ENCODE measurements at regions not wholly inside any gene's neighbourhood (a gene's known extent, or its start where the extent isn't known, plus 50 kb on each side); places are given as distances from the start of the nearest gene placed in this dataset.

GRCh38 chr7:3200504-3200903, 100.5 kb upstream of the SDK1 start:
- H3K4me1 Mint-ChIP-seq (ENCODE audit: low read depth) = no peaks in the 10 kb centered on the region
- ChIA-PET CTCF (interaction anchor here (0.6 to 2.1 kb wide), 5 partner anchors 135 to 1411 kb away, joined by 3 to 6 read pairs (median 3); no protein-coding TSS in a partner anchor), POLR2A (interaction anchor here (0.6 kb wide), 1 partner anchor 158 kb away, joined by 3 read pairs; no protein-coding TSS in a partner anchor)
- no peaks in the 10 kb centered on the region for H3K9me3 Mint-ChIP-seq (ENCODE audit: insufficient read depth)
- no peaks in the 10 kb centered on the region for H3K36me3 Mint-ChIP-seq (ENCODE audit: low read depth)
- no peak for ATAC-seq
- no peak overlapping the region for H3K4me3 Mint-ChIP-seq
- peaks cover 7% of the 10 kb centered on the region for H3K27me3 Mint-ChIP-seq (ENCODE audit: low read depth)
- peak; percentile 58 for DNase-seq
- H3K27ac Mint-ChIP-seq = no peak overlapping the region

- Mint-ChIP-seq H3K27me3 (ENCODE audit: low read depth) (peaks cover 7% of the 10 kb centered on the region), H3K4me1 (ENCODE audit: low read depth) (no peaks in the 10 kb centered on the region), H3K4me3 (no peak overlapping the region), H3K27ac (no peak overlapping the region), H3K36me3 (ENCODE audit: low read depth) (no peaks in the 10 kb centered on the region), H3K9me3 (ENCODE audit: insufficient read depth) (no peaks in the 10 kb centered on the region)
- ChIA-PET CTCF (interaction anchor here (0.7 to 2.1 kb wide), 3 partner anchors 136 to 337 kb away, joined by 4 to 6 read pairs (median 5); no protein-coding TSS in a partner anchor), POLR2A (no interaction called here)
- DNase-seq (no peak), ATAC-seq (no peak)
Measured at GRCh38 chr7:3201306-3201705, 99.7 kb upstream of the SDK1 start.

GRCh38 chr7:3201937-3202710, 98.9 kb upstream of the SDK1 start:
- CTCF ChIA-PET = no interaction called here
- Mint-ChIP-seq H3K9me3 (ENCODE audit: insufficient read depth) (no peaks in the 10 kb centered on the region), H3K27me3 (ENCODE audit: low read depth) (peaks cover 7% of the 10 kb centered on the region), H3K4me3 (no peak overlapping the region), H3K36me3 (ENCODE audit: low read depth) (no peaks in the 10 kb centered on the region), H3K4me1 (ENCODE audit: low read depth) (no peaks in the 10 kb centered on the region), H3K27ac (no peak overlapping the region)
- POLR2A ChIA-PET = no interaction called here
- DNase-seq = no peak
- ATAC-seq = no peak

DNA sequence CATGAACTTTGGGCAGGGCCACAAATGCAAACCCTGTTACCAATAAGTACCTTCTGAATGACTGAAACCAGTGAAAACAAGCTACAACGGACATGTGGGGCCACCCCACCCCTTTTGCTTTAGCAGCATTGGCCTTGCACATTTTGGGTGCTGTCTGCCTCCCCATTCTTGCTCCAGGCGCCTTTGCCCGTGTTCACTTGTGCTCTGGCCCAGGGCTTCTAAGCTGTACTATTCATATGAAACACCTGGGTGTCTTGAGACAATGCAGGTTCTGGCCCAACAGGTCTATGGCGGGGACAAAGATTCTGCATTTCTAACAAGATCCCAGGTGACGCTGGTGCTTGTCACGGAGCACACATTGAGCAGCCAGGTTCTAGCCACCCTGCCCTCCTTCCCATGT, 96.5 kb upstream of the SDK1 start:
- Mint-ChIP-seq H3K27ac (no peak overlapping the region), H3K9me3 (ENCODE audit: insufficient read depth) (no peaks in the 10 kb centered on the region), H3K27me3 (ENCODE audit: low read depth) (peaks cover 3% of the 10 kb centered on the region), H3K4me1 (ENCODE audit: low read depth) (no peaks in the 10 kb centered on the region), H3K36me3 (ENCODE audit: low read depth) (no peaks in the 10 kb centered on the region), H3K4me3 (no peak overlapping the region)
- ATAC-seq (no peak), DNase-seq (no peak)
- CTCF ChIA-PET = no interaction called here
- POLR2A ChIA-PET = no interaction called here

GRCh38 chr7:3206101-3206500, 95.0 kb upstream of the SDK1 start:
- H3K4me1 Mint-ChIP-seq (ENCODE audit: low read depth) = no peaks in the 10 kb centered on the region
- no peaks in the 10 kb centered on the region for H3K9me3 Mint-ChIP-seq (ENCODE audit: insufficient read depth)
- ChIA-PET POLR2A (no interaction called here), CTCF (no interaction called here)
- H3K27ac Mint-ChIP-seq = no peak overlapping the region
- ATAC-seq (no peak), DNase-seq (no peak)
- H3K27me3 Mint-ChIP-seq (ENCODE audit: low read depth) = peaks cover 1% of the 10 kb centered on the region
- H3K36me3 Mint-ChIP-seq (ENCODE audit: low read depth) = no peaks in the 10 kb centered on the region
- no peak overlapping the region for H3K4me3 Mint-ChIP-seq

GRCh38 chr7:3206771-3207191, 94.3 kb upstream of the SDK1 start:
- Mint-ChIP-seq H3K27ac (no peak overlapping the region), H3K9me3 (ENCODE audit: insufficient read depth) (no peaks in the 10 kb centered on the region), H3K4me3 (no peak overlapping the region), H3K36me3 (ENCODE audit: low read depth) (no peaks in the 10 kb centered on the region), H3K4me1 (ENCODE audit: low read depth) (no peaks in the 10 kb centered on the region), H3K27me3 (ENCODE audit: low read depth) (no peaks in the 10 kb centered on the region)
- CTCF ChIA-PET = no interaction called here
- ATAC-seq (no peak), DNase-seq (no peak)
- POLR2A ChIA-PET = no interaction called here

- H3K27ac Mint-ChIP-seq = no peak overlapping the region
- no peak overlapping the region for H3K4me3 Mint-ChIP-seq
- POLR2A ChIA-PET = no interaction called here
- CTCF ChIA-PET = no interaction called here
- ATAC-seq (no peak), DNase-seq (no peak)
- no peaks in the 10 kb centered on the region for H3K27me3 Mint-ChIP-seq (ENCODE audit: low read depth)
- no peaks in the 10 kb centered on the region for H3K4me1 Mint-ChIP-seq (ENCODE audit: low read depth)
- no peaks in the 10 kb centered on the region for H3K9me3 Mint-ChIP-seq (ENCODE audit: insufficient read depth)
- H3K36me3 Mint-ChIP-seq (ENCODE audit: low read depth) = no peaks in the 10 kb centered on the region
Measured at GRCh38 chr7:3207387-3207902, 93.6 kb upstream of the SDK1 start.

DNA sequence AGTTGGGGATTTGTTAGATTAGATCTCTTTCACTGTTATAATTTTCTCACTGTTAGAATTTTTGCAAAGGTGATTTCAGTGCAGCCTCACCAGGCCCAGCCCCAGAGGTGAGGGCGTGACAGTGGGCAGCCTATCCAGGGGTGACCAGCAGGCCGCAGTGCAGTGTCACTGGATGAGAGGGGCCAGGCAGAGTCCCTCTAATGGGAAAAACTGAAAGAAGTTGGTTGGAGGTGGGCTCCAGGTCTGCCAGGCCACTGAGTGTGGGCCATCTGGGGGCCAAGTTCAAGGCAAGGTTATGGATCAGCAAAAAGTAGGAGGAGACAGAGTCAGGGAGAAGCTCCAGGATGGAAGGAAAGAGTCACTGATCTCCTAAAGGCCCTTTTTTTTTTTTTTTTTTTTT, 90.5 kb upstream of the SDK1 start:
- Mint-ChIP-seq H3K27ac (no peak overlapping the region), H3K9me3 (ENCODE audit: insufficient read depth) (no peaks in the 10 kb centered on the region), H3K27me3 (ENCODE audit: low read depth) (no peaks in the 10 kb centered on the region), H3K4me1 (ENCODE audit: low read depth) (no peaks in the 10 kb centered on the region), H3K4me3 (no peak overlapping the region), H3K36me3 (ENCODE audit: low read depth) (no peaks in the 10 kb centered on the region)
- DNase-seq = no peak
- ATAC-seq = no peak
- CTCF ChIA-PET = no interaction called here
- POLR2A ChIA-PET = no interaction called here

GRCh38 chr7:3214090-3214413, 87.0 kb upstream of the SDK1 start:
- Mint-ChIP-seq H3K27ac (no peak overlapping the region), H3K27me3 (ENCODE audit: low read depth) (peaks cover 9% of the 10 kb centered on the region), H3K9me3 (ENCODE audit: insufficient read depth) (no peaks in the 10 kb centered on the region), H3K4me3 (no peak overlapping the region), H3K36me3 (ENCODE audit: low read depth) (no peaks in the 10 kb centered on the region), H3K4me1 (ENCODE audit: low read depth) (no peaks in the 10 kb centered on the region)
- ChIA-PET CTCF (no interaction called here), POLR2A (no interaction called here)
- DNase-seq (no peak), ATAC-seq (no peak)

- DNase-seq = no peak
- Mint-ChIP-seq H3K4me1 (ENCODE audit: low read depth) (no peaks in the 10 kb centered on the region), H3K27me3 (ENCODE audit: low read depth) (peaks cover 16% of the 10 kb centered on the region), H3K9me3 (ENCODE audit: insufficient read depth) (no peaks in the 10 kb centered on the region), H3K4me3 (no peak overlapping the region), H3K36me3 (ENCODE audit: low read depth) (no peaks in the 10 kb centered on the region), H3K27ac (no peak overlapping the region)
- POLR2A ChIA-PET = no interaction called here
- CTCF ChIA-PET = no interaction called here
- no peak for ATAC-seq
Measured at GRCh38 chr7:3215624-3216585, 85.1 kb upstream of the SDK1 start.

DNA sequence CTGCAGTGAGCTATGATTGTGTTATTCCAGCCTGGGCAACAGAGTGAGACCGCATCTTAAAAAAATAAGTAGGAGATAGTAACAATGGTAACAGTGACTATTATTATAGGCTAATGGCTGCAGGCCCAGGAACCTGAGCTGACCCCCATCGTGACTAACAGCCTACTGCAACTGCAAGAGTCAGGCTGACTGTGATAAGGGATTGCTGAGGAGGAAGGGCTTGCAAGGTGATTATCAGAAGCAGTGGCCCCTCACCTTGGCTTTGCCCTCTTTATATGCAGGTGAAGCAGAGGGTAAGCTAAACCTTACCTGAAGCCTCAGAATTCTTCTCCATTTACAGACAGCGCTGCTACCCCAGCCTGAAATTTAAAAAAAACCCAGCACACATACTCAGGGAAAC, 83.9 kb upstream of the SDK1 start:
- no peak overlapping the region for H3K4me3 Mint-ChIP-seq
- no peaks in the 10 kb centered on the region for H3K36me3 Mint-ChIP-seq (ENCODE audit: low read depth)
- no peak overlapping the region for H3K27ac Mint-ChIP-seq
- POLR2A ChIA-PET = no interaction called here
- no peak for DNase-seq
- CTCF ChIA-PET = no interaction called here
- ATAC-seq = no peak
- peaks cover 17% of the 10 kb centered on the region for H3K27me3 Mint-ChIP-seq (ENCODE audit: low read depth)
- H3K9me3 Mint-ChIP-seq (ENCODE audit: insufficient read depth) = no peaks in the 10 kb centered on the region
- H3K4me1 Mint-ChIP-seq (ENCODE audit: low read depth) = no peaks in the 10 kb centered on the region

All from activated CD8-positive, alpha-beta T cell treated with anti-CD3 and anti-CD28 coated beads, Interleukin-2, amount 10 ng/mL, durations not matched to agents 7 days and 5 days (primary cell).